BE2C (cell line): ENCODE measurements at regions not wholly inside any gene's neighbourhood (a gene's known extent, or its start where the extent isn't known, plus 50 kb on each side); places are given as distances from the start of the nearest gene placed in this dataset.

Experiments
- DNase-seq: peaks from one replicate; pipeline ENCODE4 v3.0.0-alpha.2; 2020
- H3K27me3 ChIP-seq: fragments of 250-450 bp; sonication (Bioruptor Pico); 2 replicates; pipeline ENCODE4 v1.5.1; 2020; ENCODE audit warnings: mild to moderate bottlenecking
- H3K36me3 ChIP-seq: fragments of 250-450 bp; sonication (Bioruptor Pico); 2 replicates; pipeline ENCODE4 v1.5.1; 2020; ENCODE audit warnings: mild to moderate bottlenecking
- H3K4me1 ChIP-seq: fragments of 250-450 bp; sonication (Bioruptor Pico); 2 replicates; pipeline ENCODE4 v1.5.1; 2020
- H3K4me3 ChIP-seq: 2 replicates; pipeline ENCODE4 v1.5.1; 2011; ENCODE audit warnings: low read depth, low read length
- H3K9me3 ChIP-seq: fragments of 250-450 bp; sonication (Bioruptor Pico); 2 replicates; pipeline ENCODE4 v1.5.1; 2020
- TF ChIP-seq, protein P1 (sequence below): IDR thresholded peaks from 2 replicates; pipeline ENCODE4 v1.5.1; 2012; ENCODE audit warnings: mild to moderate bottlenecking, low read depth, low read length

GRCh38 chr11:127710831-127711230 lies 710.3 kb upstream of the KIRREL3 start:
- TF ChIP-seq, protein P1, sequence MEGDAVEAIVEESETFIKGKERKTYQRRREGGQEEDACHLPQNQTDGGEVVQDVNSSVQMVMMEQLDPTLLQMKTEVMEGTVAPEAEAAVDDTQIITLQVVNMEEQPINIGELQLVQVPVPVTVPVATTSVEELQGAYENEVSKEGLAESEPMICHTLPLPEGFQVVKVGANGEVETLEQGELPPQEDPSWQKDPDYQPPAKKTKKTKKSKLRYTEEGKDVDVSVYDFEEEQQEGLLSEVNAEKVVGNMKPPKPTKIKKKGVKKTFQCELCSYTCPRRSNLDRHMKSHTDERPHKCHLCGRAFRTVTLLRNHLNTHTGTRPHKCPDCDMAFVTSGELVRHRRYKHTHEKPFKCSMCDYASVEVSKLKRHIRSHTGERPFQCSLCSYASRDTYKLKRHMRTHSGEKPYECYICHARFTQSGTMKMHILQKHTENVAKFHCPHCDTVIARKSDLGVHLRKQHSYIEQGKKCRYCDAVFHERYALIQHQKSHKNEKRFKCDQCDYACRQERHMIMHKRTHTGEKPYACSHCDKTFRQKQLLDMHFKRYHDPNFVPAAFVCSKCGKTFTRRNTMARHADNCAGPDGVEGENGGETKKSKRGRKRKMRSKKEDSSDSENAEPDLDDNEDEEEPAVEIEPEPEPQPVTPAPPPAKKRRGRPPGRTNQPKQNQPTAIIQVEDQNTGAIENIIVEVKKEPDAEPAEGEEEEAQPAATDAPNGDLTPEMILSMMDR: no peak
- Histone ChIP-seq H3K4me3 (no peak overlapping the region), H3K36me3 (no peaks in the 10 kb centered on the region), H3K4me1 (no peaks in the 10 kb centered on the region), H3K9me3 (no peaks in the 10 kb centered on the region), H3K27me3 (no peaks in the 10 kb centered on the region)
- DNase-seq: no peak

- TF ChIP-seq, protein P1: no peak
- no peaks in the 10 kb centered on the region for H3K36me3 ChIP-seq
- H3K27me3 ChIP-seq: no peaks in the 10 kb centered on the region
- DNase-seq: no peak
- H3K4me1 ChIP-seq: no peaks in the 10 kb centered on the region
- H3K4me3 ChIP-seq: no peak overlapping the region
- H3K9me3 ChIP-seq: no peaks in the 10 kb centered on the region
These were observed 709.4 kb upstream of the KIRREL3 start for GRCh38 chr11:127709960-127710359.

DNA sequence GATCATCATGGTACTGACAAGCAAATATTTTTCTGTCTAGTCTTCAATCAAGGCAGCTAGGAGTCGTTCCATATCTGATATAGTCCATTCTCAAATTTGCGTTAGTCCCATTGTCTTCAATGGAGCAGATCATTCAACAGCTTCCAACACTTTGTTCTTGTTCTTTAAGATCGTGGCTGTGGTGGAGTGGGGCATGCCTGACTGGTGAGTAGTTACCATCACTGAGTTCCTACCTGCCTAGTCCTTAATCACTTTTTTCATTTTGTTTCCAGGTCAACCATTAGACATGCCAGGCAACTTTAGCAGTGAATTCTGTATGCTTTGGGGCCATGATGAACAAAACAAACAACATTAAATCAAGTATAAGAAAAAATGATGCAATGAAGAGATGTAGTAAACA lies 693.1 kb upstream of the KIRREL3 start:
- Histone ChIP-seq H3K36me3 (no peaks in the 10 kb centered on the region), H3K4me1 (no peaks in the 10 kb centered on the region), H3K9me3 (no peaks in the 10 kb centered on the region), H3K27me3 (no peaks in the 10 kb centered on the region), H3K4me3 (no peak overlapping the region)
- no peak for DNase-seq
- TF ChIP-seq, protein P1: no peak

DNA sequence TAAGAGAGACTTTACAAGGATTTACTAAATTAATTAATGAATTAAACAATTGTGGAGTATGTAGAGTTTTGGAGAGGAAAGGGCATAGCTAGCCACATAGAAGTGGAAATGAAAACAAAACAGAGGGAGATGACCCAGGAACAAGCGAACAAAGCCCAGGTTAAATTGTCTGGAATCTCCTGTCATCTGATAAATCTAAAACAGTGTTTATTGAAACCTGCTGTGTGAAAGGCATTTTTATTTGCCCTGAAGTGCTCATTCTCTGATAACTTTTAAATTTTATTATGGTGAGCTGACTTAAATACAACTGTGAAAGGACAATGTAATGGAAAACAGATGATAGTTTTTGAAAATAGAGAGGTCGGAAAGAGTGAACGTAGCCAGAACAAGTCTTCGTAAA lies 682.8 kb upstream of the KIRREL3 start:
- no peaks in the 10 kb centered on the region for H3K36me3 ChIP-seq
- TF ChIP-seq, protein P1: no peak
- DNase-seq: no peak
- H3K9me3 ChIP-seq: no peaks in the 10 kb centered on the region
- no peak overlapping the region for H3K4me3 ChIP-seq
- no peaks in the 10 kb centered on the region for H3K27me3 ChIP-seq
- H3K4me1 ChIP-seq: no peaks in the 10 kb centered on the region

GRCh38 chr11:127679816-127680545 lies 679.4 kb upstream of the KIRREL3 start:
- H3K27me3 ChIP-seq: no peaks in the 10 kb centered on the region
- TF ChIP-seq, protein P1: no peak
- H3K9me3 ChIP-seq: no peaks in the 10 kb centered on the region
- no peaks in the 10 kb centered on the region for H3K36me3 ChIP-seq
- no peak overlapping the region for H3K4me3 ChIP-seq
- no peaks in the 10 kb centered on the region for H3K4me1 ChIP-seq
- no peak for DNase-seq

- H3K4me3 ChIP-seq: no peak overlapping the region
- no peaks in the 10 kb centered on the region for H3K9me3 ChIP-seq
- no peaks in the 10 kb centered on the region for H3K36me3 ChIP-seq
- no peaks in the 10 kb centered on the region for H3K4me1 ChIP-seq
- TF ChIP-seq, protein P1: no peak
- H3K27me3 ChIP-seq: no peaks in the 10 kb centered on the region
- no peak for DNase-seq
These were observed 678.1 kb upstream of the KIRREL3 start for GRCh38 chr11:127678631-127679030.
